ENCODE measurements at regions not wholly inside any gene's neighbourhood (a gene's known extent, or its start where the extent isn't known, plus 50 kb on each side); places are given as distances from the start of the nearest gene placed in this dataset.
A peak's percentile ranks its signal among the peaks of the same experiment; 100 is the strongest.
"Not testable (repeated sequence)": the region's sequence is repeated elsewhere in the genome, so short reads cannot be mapped to it uniquely, and the experiment has no call there.

GRCh38 chr20:56782814-56783213 lies 153.7 kb downstream of the TFAP2C start:
- not testable (repeated sequence) for H3K14ac ChIP-seq (ENCODE audit: low read length); H3K79me1 ChIP-seq (ENCODE audit: low read length); H3K23ac ChIP-seq (ENCODE audit: low read length); H3K4me3 ChIP-seq (ENCODE audit: low read depth, low read length); H2BK12ac ChIP-seq (ENCODE audit: low read length); DNase-seq; H2BK5ac ChIP-seq (ENCODE audit: low read depth, low read length, poor library complexity); H3K27me3 ChIP-seq (ENCODE audit: insufficient read depth, low read length); H3K18ac ChIP-seq (ENCODE audit: low read length); H3K79me2 ChIP-seq (ENCODE audit: control insufficient read depth, insufficient read depth, low read length, poor library complexity); H2AK5ac ChIP-seq (ENCODE audit: low read length); H2AFZ ChIP-seq (ENCODE audit: insufficient read depth, low read length, poor library complexity); H2BK120ac ChIP-seq (ENCODE audit: insufficient read depth, low read length, poor library complexity); H3K27ac ChIP-seq (ENCODE audit: low read depth, low read length); H4K91ac ChIP-seq (ENCODE audit: low read depth, low read length); H4K8ac ChIP-seq (ENCODE audit: low read depth, low read length); H3K4ac ChIP-seq (ENCODE audit: low read depth, low read length); H3K4me2 ChIP-seq (ENCODE audit: low read length); H4K12ac ChIP-seq (ENCODE audit: low read depth, low read length); H3K36me3 ChIP-seq (ENCODE audit: control insufficient read depth in 1 of 2, insufficient read depth in 2 of 2, low read length in 2 of 2); H3K9ac ChIP-seq (ENCODE audit: low read length); H3K9me3 ChIP-seq (ENCODE audit: insufficient read depth, low read depth, low read length); H3K4me1 ChIP-seq (ENCODE audit: control insufficient read depth in 1 of 2, insufficient read depth in 2 of 2, low read length in 2 of 2)
- no CpG with 5 or more reads among the region's 11 CpGs for WGBS (ENCODE audit: extremely low coverage, insufficient coverage, insufficient read length)

GRCh38 chr20:56783826-56784225 lies 154.7 kb downstream of the TFAP2C start:
- H3K9ac ChIP-seq (ENCODE audit: low read length), result no peak overlapping the region

GRCh38 chr20:56786503-56786902 lies 157.4 kb downstream of the TFAP2C start:
- no CpG with 5 or more reads among the region's 5 CpGs for WGBS (ENCODE audit: extremely low coverage, insufficient coverage, insufficient read length)
- no peaks in the 10 kb centered on the region for H3K9me3 ChIP-seq (ENCODE audit: insufficient read depth, low read depth, low read length)

More at GRCh38 chr20:56783826-56784225, 154.7 kb downstream of the TFAP2C start:
- H2AK5ac ChIP-seq (ENCODE audit: low read length), result no peak overlapping the region
- no peak overlapping the region for H2BK12ac ChIP-seq (ENCODE audit: low read length)
- H3K79me2 ChIP-seq (ENCODE audit: control insufficient read depth, insufficient read depth, low read length, poor library complexity), result no peaks in the 10 kb centered on the region
- no peak overlapping the region for H3K14ac ChIP-seq (ENCODE audit: low read length)
- DNase-seq, result no peak
- no CpG with 5 or more reads among the region's 4 CpGs for WGBS (ENCODE audit: extremely low coverage, insufficient coverage, insufficient read length)
- no peaks in the 10 kb centered on the region for H3K9me3 ChIP-seq (ENCODE audit: insufficient read depth, low read depth, low read length)
- H4K91ac ChIP-seq (ENCODE audit: low read depth, low read length), result no peak overlapping the region
- H4K12ac ChIP-seq (ENCODE audit: low read depth, low read length), result no peak overlapping the region
- H4K8ac ChIP-seq (ENCODE audit: low read depth, low read length), result no peak overlapping the region
- H3K27ac ChIP-seq (ENCODE audit: low read depth, low read length), result no peak overlapping the region
- H3K4ac ChIP-seq (ENCODE audit: low read depth, low read length), result no peak overlapping the region
- no peak overlapping the region for H3K18ac ChIP-seq (ENCODE audit: low read length)
- no peak overlapping the region for H2AFZ ChIP-seq (ENCODE audit: insufficient read depth, low read length, poor library complexity)
- no peak overlapping the region for H2BK120ac ChIP-seq (ENCODE audit: insufficient read depth, low read length, poor library complexity)
- no peaks in the 10 kb centered on the region for H3K27me3 ChIP-seq (ENCODE audit: insufficient read depth, low read length)
- H3K4me2 ChIP-seq (ENCODE audit: low read length), result no peak overlapping the region
- peaks cover 3% of the 10 kb centered on the region for H3K79me1 ChIP-seq (ENCODE audit: low read length)
- H3K4me3 ChIP-seq (ENCODE audit: low read depth, low read length), result no peak overlapping the region
- no peak overlapping the region for H2BK5ac ChIP-seq (ENCODE audit: low read depth, low read length, poor library complexity)
- no peaks in the 10 kb centered on the region for H3K36me3 ChIP-seq (ENCODE audit: control insufficient read depth in 1 of 2, insufficient read depth in 2 of 2, low read length in 2 of 2)
- H3K4me1 ChIP-seq (ENCODE audit: control insufficient read depth in 1 of 2, insufficient read depth in 2 of 2, low read length in 2 of 2), result peaks cover 3 to 9% of the 10 kb centered on the region in 2 experiments
- H3K23ac ChIP-seq (ENCODE audit: low read length), result no peak overlapping the region

GRCh38 chr20:56788041-56788670 lies 159.1 kb downstream of the TFAP2C start:
- H4K12ac ChIP-seq (ENCODE audit: low read depth, low read length), result peak overlapping the region; percentile 26
- no peak overlapping the region for H4K8ac ChIP-seq (ENCODE audit: low read depth, low read length)
- no peak overlapping the region for H3K23ac ChIP-seq (ENCODE audit: low read length)
- H2BK12ac ChIP-seq (ENCODE audit: low read length), result no peak overlapping the region
- no peak overlapping the region for H3K4me3 ChIP-seq (ENCODE audit: low read depth, low read length)
- H3K9ac ChIP-seq (ENCODE audit: low read length), result no peak overlapping the region
- no peak overlapping the region for H3K14ac ChIP-seq (ENCODE audit: low read length)
- H3K4me2 ChIP-seq (ENCODE audit: low read length), result no peak overlapping the region
- peak; percentile 88 to 97 for DNase-seq
- H3K79me2 ChIP-seq (ENCODE audit: control insufficient read depth, insufficient read depth, low read length, poor library complexity), result no peaks in the 10 kb centered on the region
- H2AK5ac ChIP-seq (ENCODE audit: low read length), result no peak overlapping the region
- peaks cover 2% of the 10 kb centered on the region for H3K9me3 ChIP-seq (ENCODE audit: insufficient read depth, low read depth, low read length)
- no peaks in the 10 kb centered on the region for H3K36me3 ChIP-seq (ENCODE audit: control insufficient read depth in 1 of 2, insufficient read depth in 2 of 2, low read length in 2 of 2)
- no CpG with 5 or more reads among the region's 7 CpGs for WGBS (ENCODE audit: extremely low coverage, insufficient coverage, insufficient read length)
- H2BK5ac ChIP-seq (ENCODE audit: low read depth, low read length, poor library complexity), result no peak overlapping the region
- no peaks in the 10 kb centered on the region for H3K27me3 ChIP-seq (ENCODE audit: insufficient read depth, low read length)
- no peak overlapping the region for H2BK120ac ChIP-seq (ENCODE audit: insufficient read depth, low read length, poor library complexity)
- peaks cover 3 to 9% of the 10 kb centered on the region in 2 experiments for H3K4me1 ChIP-seq (ENCODE audit: control insufficient read depth in 1 of 2, insufficient read depth in 2 of 2, low read length in 2 of 2)
- peak overlapping the region; percentile 75 for H4K91ac ChIP-seq (ENCODE audit: low read depth, low read length)
- no peak overlapping the region for H3K18ac ChIP-seq (ENCODE audit: low read length)
- peaks cover 5% of the 10 kb centered on the region for H3K79me1 ChIP-seq (ENCODE audit: low read length)
- H3K27ac ChIP-seq (ENCODE audit: low read depth, low read length), result peak overlapping the region; percentile 33
- H3K4ac ChIP-seq (ENCODE audit: low read depth, low read length), result peak overlapping the region; percentile 56
- no peak overlapping the region for H2AFZ ChIP-seq (ENCODE audit: insufficient read depth, low read length, poor library complexity)

More at GRCh38 chr20:56786503-56786902, 157.4 kb downstream of the TFAP2C start:
- no peak overlapping the region for H3K4me2 ChIP-seq (ENCODE audit: low read length)
- H2BK5ac ChIP-seq (ENCODE audit: low read depth, low read length, poor library complexity), result no peak overlapping the region
- no peaks in the 10 kb centered on the region for H3K27me3 ChIP-seq (ENCODE audit: insufficient read depth, low read length)
- H4K12ac ChIP-seq (ENCODE audit: low read depth, low read length), result no peak overlapping the region
- no peak overlapping the region for H2BK12ac ChIP-seq (ENCODE audit: low read length)
- no peak for DNase-seq
- no peak overlapping the region for H2BK120ac ChIP-seq (ENCODE audit: insufficient read depth, low read length, poor library complexity)
- H4K8ac ChIP-seq (ENCODE audit: low read depth, low read length), result no peak overlapping the region
- no peak overlapping the region for H3K23ac ChIP-seq (ENCODE audit: low read length)
- H3K4me3 ChIP-seq (ENCODE audit: low read depth, low read length), result no peak overlapping the region
- no peak overlapping the region for H3K14ac ChIP-seq (ENCODE audit: low read length)
- H4K91ac ChIP-seq (ENCODE audit: low read depth, low read length), result no peak overlapping the region
- no peaks in the 10 kb centered on the region for H3K36me3 ChIP-seq (ENCODE audit: control insufficient read depth in 1 of 2, insufficient read depth in 2 of 2, low read length in 2 of 2)
- no peak overlapping the region for H3K27ac ChIP-seq (ENCODE audit: low read depth, low read length)
- H2AFZ ChIP-seq (ENCODE audit: insufficient read depth, low read length, poor library complexity), result no peak overlapping the region
- no peak overlapping the region for H3K9ac ChIP-seq (ENCODE audit: low read length)
- peak overlapping the region; percentile 95 for H2AK5ac ChIP-seq (ENCODE audit: low read length)
- no peak overlapping the region for H3K18ac ChIP-seq (ENCODE audit: low read length)
- no peak overlapping the region for H3K4ac ChIP-seq (ENCODE audit: low read depth, low read length)
- no peaks in the 10 kb centered on the region for H3K79me2 ChIP-seq (ENCODE audit: control insufficient read depth, insufficient read depth, low read length, poor library complexity)
- H3K4me1 ChIP-seq (ENCODE audit: control insufficient read depth in 1 of 2, insufficient read depth in 2 of 2, low read length in 2 of 2), result peaks cover 3 to 9% of the 10 kb centered on the region in 2 experiments
- H3K79me1 ChIP-seq (ENCODE audit: low read length), result peaks cover 5% of the 10 kb centered on the region
